Activated naive CD4-positive, alpha-beta T cell treated with anti-CD3 and anti-CD28 coated beads, Interleukin-2, amount 50 U/mL, for 24 hours (primary cell): ENCODE measurements at regions not wholly inside any gene's neighbourhood (a gene's known extent, or its start where the extent isn't known, plus 50 kb on each side); places are given as distances from the start of the nearest gene placed in this dataset.

Source experiments
- H3K27ac Mint-ChIP-seq: one replicate; pipeline ENCODE4 v1.8.0; 2021; ENCODE audit warnings: mild to moderate bottlenecking, mixed read lengths
- H3K27me3 Mint-ChIP-seq: one replicate; pipeline ENCODE4 v1.8.0; 2021; ENCODE audit warnings: mixed read lengths
- H3K36me3 Mint-ChIP-seq: one replicate; pipeline ENCODE4 v1.8.0; 2021; ENCODE audit warnings: mixed read lengths
- H3K4me1 Mint-ChIP-seq: one replicate; pipeline ENCODE4 v1.8.0; 2021; ENCODE audit warnings: mixed read lengths
- H3K4me3 Mint-ChIP-seq: one replicate; pipeline ENCODE4 v1.8.0; 2021; ENCODE audit warnings: mild to moderate bottlenecking, mixed read lengths
- H3K9me3 Mint-ChIP-seq: one replicate; pipeline ENCODE4 v1.8.0; 2021; ENCODE audit warnings: mixed read lengths

- Mint-ChIP-seq H3K27ac (no peak overlapping the region), H3K4me1 (no peaks in the 10 kb centered on the region), H3K27me3 (no peaks in the 10 kb centered on the region), H3K9me3 (peaks cover 11% of the 10 kb centered on the region), H3K36me3 (no peaks in the 10 kb centered on the region), H3K4me3 (no peak overlapping the region)
Measured at GRCh38 chr16:51389881-51390280, 238.8 kb upstream of the SALL1 start.

DNA sequence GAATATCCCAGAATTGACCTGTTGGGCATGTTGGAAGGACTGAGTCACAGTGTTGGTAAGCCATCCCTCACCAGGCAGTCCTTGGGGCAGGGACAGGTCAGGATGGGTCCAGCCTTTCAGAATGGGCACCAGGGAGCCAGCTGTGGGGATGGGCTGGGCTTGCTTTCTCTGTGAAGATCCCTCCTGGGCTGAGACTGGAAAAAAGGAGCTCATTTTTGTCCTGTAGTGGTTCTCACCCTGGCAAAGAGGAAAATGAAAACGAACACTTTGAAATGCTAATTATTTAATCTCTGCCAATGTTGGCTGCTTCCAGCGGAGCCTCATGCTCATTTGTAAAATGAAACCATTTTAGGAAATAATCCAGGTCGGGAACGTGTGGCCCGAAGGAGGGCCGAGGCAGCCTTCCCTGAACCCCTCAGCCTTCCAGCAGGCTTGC is 237.5 kb upstream of the SALL1 start:
- Mint-ChIP-seq H3K27ac (no peak overlapping the region), H3K4me3 (no peak overlapping the region), H3K27me3 (no peaks in the 10 kb centered on the region), H3K4me1 (no peaks in the 10 kb centered on the region), H3K9me3 (peaks cover 8% of the 10 kb centered on the region), H3K36me3 (no peaks in the 10 kb centered on the region)

DNA sequence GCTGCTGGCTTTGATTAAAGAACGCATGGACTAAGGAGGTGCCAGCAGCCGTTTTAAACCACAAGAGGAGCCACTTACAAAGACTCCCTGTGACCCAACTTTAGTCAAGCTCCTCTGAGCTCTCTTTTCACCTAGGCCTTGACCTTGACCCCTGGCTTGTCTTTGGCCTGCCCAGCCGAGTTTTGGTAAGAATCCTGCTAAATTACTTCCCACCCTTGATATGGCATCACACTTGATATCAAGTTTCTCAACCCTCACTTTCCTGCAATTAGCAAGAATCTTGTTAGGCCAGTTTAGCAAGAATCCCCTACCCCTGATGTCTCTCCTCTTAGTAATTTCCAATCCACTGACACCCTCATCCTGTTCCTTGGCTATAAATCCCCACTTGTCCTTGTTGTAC is 232.8 kb upstream of the SALL1 start:
- Mint-ChIP-seq H3K27ac (no peak overlapping the region), H3K4me3 (no peak overlapping the region), H3K27me3 (no peaks in the 10 kb centered on the region), H3K9me3 (no peaks in the 10 kb centered on the region), H3K36me3 (no peaks in the 10 kb centered on the region), H3K4me1 (no peaks in the 10 kb centered on the region)

DNA sequence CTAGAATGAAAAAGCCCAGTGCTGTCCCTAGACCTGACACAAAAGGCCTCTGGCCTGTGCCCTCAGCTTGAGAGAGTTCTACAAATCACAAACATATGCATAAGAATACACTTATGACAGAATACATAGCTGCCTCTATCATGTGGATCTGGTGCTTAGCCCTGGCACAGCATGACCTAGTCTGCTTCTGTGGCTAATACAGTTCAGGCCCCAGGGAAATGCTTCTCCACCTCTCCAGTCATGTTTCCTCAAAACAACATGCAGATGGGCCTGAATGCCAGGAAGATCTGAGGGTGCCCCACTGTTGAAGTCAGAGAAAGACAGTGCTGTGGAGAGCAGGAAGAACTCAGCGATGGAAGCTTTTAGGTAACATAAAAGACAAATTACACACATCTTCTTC is 231.9 kb upstream of the SALL1 start:
- Mint-ChIP-seq H3K4me3 (no peak overlapping the region), H3K27me3 (no peaks in the 10 kb centered on the region), H3K9me3 (no peaks in the 10 kb centered on the region), H3K36me3 (no peaks in the 10 kb centered on the region), H3K4me1 (no peaks in the 10 kb centered on the region), H3K27ac (no peak overlapping the region)

DNA sequence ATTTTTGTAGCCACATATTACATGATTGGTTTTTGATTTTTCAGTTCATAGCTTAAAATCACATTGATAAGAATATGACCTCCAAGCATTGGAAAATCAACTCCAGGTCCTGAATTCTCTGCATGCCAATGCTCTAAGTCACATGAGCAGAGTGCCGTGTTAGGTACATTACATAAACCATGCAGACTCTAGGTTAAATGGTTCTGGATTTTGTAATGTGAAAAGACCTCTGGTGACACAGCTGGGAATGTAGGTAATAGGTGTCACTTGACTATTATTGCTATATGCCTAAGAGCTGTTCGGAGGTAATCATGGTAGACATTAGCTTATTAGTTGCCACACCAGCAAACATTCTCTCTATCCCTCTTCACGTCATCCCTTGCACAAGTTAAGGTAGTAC is 231.1 kb upstream of the SALL1 start:
- H3K27me3 Mint-ChIP-seq: no peaks in the 10 kb centered on the region
- H3K4me1 Mint-ChIP-seq: no peaks in the 10 kb centered on the region
- H3K36me3 Mint-ChIP-seq: no peaks in the 10 kb centered on the region
- no peaks in the 10 kb centered on the region for H3K9me3 Mint-ChIP-seq
- H3K27ac Mint-ChIP-seq: no peak overlapping the region
- H3K4me3 Mint-ChIP-seq: no peak overlapping the region

DNA sequence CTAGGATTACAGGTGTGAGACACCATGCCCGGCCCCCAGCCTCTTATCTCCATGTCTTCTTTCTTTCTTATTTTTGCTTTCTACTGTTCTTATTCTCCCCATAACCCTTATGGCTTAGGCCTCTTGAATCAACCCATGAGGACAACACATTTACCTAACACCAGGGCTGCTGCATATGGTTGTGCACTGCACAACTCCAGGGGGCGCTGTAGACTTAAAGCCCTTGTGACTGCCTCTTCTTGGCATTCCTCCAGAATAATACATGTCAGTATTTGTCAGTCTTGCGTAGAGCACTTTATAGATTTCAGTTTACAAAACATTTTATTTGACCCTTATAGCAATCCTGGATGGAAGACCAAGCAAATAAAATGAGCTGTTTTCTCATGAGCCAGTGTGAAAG is 225.0 kb upstream of the SALL1 start:
- H3K36me3 Mint-ChIP-seq: no peaks in the 10 kb centered on the region
- no peaks in the 10 kb centered on the region for H3K27me3 Mint-ChIP-seq
- H3K9me3 Mint-ChIP-seq: peaks cover 9% of the 10 kb centered on the region
- H3K27ac Mint-ChIP-seq: no peak overlapping the region
- no peaks in the 10 kb centered on the region for H3K4me1 Mint-ChIP-seq
- H3K4me3 Mint-ChIP-seq: no peak overlapping the region

- Mint-ChIP-seq H3K9me3 (peaks cover 9% of the 10 kb centered on the region), H3K36me3 (no peaks in the 10 kb centered on the region), H3K4me1 (no peaks in the 10 kb centered on the region), H3K4me3 (no peak overlapping the region), H3K27me3 (no peaks in the 10 kb centered on the region), H3K27ac (no peak overlapping the region)
Measured at GRCh38 chr16:51374790-51375189, 223.7 kb upstream of the SALL1 start.

GRCh38 chr16:51374346-51374745 is 223.3 kb upstream of the SALL1 start:
- no peaks in the 10 kb centered on the region for H3K27me3 Mint-ChIP-seq
- no peaks in the 10 kb centered on the region for H3K4me1 Mint-ChIP-seq
- no peaks in the 10 kb centered on the region for H3K36me3 Mint-ChIP-seq
- H3K4me3 Mint-ChIP-seq: no peak overlapping the region
- H3K9me3 Mint-ChIP-seq: peaks cover 9% of the 10 kb centered on the region
- no peak overlapping the region for H3K27ac Mint-ChIP-seq

- Mint-ChIP-seq H3K27me3 (no peaks in the 10 kb centered on the region), H3K9me3 (no peaks in the 10 kb centered on the region), H3K4me1 (no peaks in the 10 kb centered on the region), H3K36me3 (no peaks in the 10 kb centered on the region), H3K4me3 (no peak overlapping the region), H3K27ac (no peak overlapping the region)
Measured at GRCh38 chr16:51365715-51366114, 214.6 kb upstream of the SALL1 start.

GRCh38 chr16:51359141-51359955 is 208.3 kb upstream of the SALL1 start:
- H3K4me1 Mint-ChIP-seq: no peaks in the 10 kb centered on the region
- no peaks in the 10 kb centered on the region for H3K36me3 Mint-ChIP-seq
- H3K9me3 Mint-ChIP-seq: no peaks in the 10 kb centered on the region
- no peak overlapping the region for H3K4me3 Mint-ChIP-seq
- H3K27me3 Mint-ChIP-seq: no peaks in the 10 kb centered on the region
- H3K27ac Mint-ChIP-seq: no peak overlapping the region

DNA sequence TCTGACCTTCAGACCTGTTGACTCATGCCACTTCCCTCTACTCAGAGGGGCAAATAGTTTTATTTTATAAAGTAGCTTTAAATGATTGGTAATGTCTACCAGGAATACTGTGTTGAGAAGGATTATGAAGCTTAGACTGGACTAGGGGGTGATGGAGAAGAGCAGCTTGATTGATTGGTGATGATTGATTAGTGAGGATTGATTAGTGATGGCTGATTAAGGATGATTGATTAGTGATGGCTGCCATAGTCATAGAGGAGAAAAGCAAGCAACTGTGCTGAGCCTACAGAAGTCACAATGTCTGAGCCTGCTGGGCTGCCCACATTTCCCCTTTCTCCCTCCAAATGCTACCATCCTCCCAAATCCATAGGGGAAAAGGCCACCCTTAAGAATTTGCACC is 206.8 kb upstream of the SALL1 start:
- Mint-ChIP-seq H3K4me3 (no peak overlapping the region), H3K27me3 (no peaks in the 10 kb centered on the region), H3K9me3 (no peaks in the 10 kb centered on the region), H3K36me3 (no peaks in the 10 kb centered on the region), H3K4me1 (no peaks in the 10 kb centered on the region), H3K27ac (no peak overlapping the region)

GRCh38 chr16:51355875-51356274 is 204.8 kb upstream of the SALL1 start:
- no peak overlapping the region for H3K4me3 Mint-ChIP-seq
- no peaks in the 10 kb centered on the region for H3K9me3 Mint-ChIP-seq
- no peaks in the 10 kb centered on the region for H3K36me3 Mint-ChIP-seq
- no peaks in the 10 kb centered on the region for H3K27me3 Mint-ChIP-seq
- H3K27ac Mint-ChIP-seq: no peak overlapping the region
- no peaks in the 10 kb centered on the region for H3K4me1 Mint-ChIP-seq

DNA sequence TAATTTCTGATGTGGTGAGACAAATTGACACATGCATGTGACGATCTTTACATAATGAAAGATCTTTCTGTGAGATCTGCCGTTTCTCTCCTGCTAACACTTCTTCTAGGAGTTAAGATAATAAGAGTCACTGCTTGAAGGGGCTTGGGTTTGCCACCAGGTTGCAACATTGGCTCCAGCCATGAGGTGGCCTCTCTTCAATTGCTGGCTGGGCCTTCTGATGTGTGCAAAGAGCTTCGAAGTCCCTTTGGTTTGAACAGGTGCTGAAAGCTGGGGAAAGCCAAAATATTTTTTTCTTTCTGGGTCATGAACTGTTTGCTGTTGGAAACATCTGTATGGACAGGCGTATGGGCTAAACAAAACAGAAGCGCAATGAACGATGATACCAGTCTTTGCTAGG is 204.1 kb upstream of the SALL1 start:
- no peaks in the 10 kb centered on the region for H3K36me3 Mint-ChIP-seq
- H3K27me3 Mint-ChIP-seq: no peaks in the 10 kb centered on the region
- no peaks in the 10 kb centered on the region for H3K4me1 Mint-ChIP-seq
- no peak overlapping the region for H3K4me3 Mint-ChIP-seq
- no peaks in the 10 kb centered on the region for H3K9me3 Mint-ChIP-seq
- no peak overlapping the region for H3K27ac Mint-ChIP-seq

DNA sequence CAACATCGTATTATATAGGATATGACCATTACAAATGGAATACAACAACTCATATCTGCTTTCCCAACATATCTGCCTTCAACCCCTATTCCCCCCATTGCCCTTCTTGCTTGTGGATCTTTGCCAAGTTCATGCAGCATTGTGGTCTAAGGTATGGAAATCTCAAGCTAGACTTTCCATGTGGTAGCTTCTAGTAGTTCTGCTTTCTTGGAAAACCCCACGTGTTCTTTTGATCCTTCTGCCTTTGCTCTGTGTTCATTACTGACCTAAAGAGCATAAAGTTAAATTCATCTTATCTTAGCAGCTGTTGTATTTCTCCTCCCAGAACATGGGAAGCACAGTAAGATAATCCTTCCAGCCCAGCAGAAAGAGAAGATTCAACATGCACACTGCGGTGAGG is 202.0 kb upstream of the SALL1 start:
- Mint-ChIP-seq H3K4me1 (no peaks in the 10 kb centered on the region), H3K27ac (no peak overlapping the region), H3K4me3 (no peak overlapping the region), H3K9me3 (no peaks in the 10 kb centered on the region), H3K27me3 (no peaks in the 10 kb centered on the region), H3K36me3 (no peaks in the 10 kb centered on the region)

DNA sequence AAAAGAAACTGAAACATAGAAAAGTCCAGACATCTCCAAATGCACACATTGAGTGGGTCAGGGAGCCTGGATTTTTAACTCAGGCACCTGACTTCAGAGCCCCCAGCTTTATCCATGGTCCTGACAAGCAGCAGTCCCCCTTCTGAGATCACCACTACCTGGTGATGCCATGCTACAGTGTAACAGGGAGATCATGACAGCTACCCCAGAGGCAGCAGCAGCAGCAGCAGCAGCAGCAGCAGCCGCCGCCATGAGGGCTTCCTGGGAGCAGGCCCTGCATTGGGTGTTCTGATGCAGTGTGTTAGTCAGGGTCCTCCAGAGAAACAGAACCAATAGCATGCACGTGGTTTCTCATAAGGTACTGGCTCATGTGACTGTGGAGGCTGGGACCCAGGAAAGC is 198.6 kb upstream of the SALL1 start:
- Mint-ChIP-seq H3K4me3 (no peak overlapping the region), H3K36me3 (no peaks in the 10 kb centered on the region), H3K9me3 (no peaks in the 10 kb centered on the region), H3K27ac (no peak overlapping the region), H3K4me1 (no peaks in the 10 kb centered on the region), H3K27me3 (no peaks in the 10 kb centered on the region)

GRCh38 chr16:51343411-51343810 is 192.3 kb upstream of the SALL1 start:
- Mint-ChIP-seq H3K9me3 (no peaks in the 10 kb centered on the region), H3K4me3 (no peak overlapping the region), H3K27ac (no peak overlapping the region), H3K4me1 (no peaks in the 10 kb centered on the region), H3K27me3 (no peaks in the 10 kb centered on the region), H3K36me3 (no peaks in the 10 kb centered on the region)

- no peaks in the 10 kb centered on the region for H3K4me1 Mint-ChIP-seq
- H3K9me3 Mint-ChIP-seq: peaks cover 9% of the 10 kb centered on the region
- H3K27me3 Mint-ChIP-seq: no peaks in the 10 kb centered on the region
- no peaks in the 10 kb centered on the region for H3K36me3 Mint-ChIP-seq
- no peak overlapping the region for H3K27ac Mint-ChIP-seq
- no peak overlapping the region for H3K4me3 Mint-ChIP-seq
Measured at GRCh38 chr16:51341204-51341603, 190.1 kb upstream of the SALL1 start.
